ENCODE measurements at regions not wholly inside any gene's neighbourhood (a gene's known extent, or its start where the extent isn't known, plus 50 kb on each side); places are given as distances from the start of the nearest gene placed in this dataset.

DNA sequence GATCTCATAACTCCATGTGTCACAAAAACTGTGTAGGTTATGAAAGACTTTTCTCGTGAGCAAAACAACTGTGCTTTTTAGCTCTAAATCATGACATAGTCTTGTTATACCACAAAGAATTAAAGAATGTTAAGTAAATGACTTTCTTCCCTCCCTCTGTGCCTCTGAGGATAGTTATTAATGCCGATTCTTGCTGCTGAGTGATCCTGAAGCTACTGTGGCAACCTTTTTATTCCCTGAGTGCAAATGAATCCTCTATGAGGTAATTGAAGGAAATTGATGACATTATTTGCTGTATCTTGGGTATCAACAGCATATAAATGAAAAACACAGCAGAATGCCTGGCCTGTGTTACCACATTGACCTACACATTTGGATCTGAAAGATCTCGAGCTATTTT is 142.2 kb upstream of the HDAC9 start:
- TF ChIP-seq POLR2AphosphoS5 (IDR thresholded peaks at IDR 0.05; ENCODE audit: low read depth, low read length) (no peak), POLR2A (IDR thresholded peaks at IDR 0.05; ENCODE audit: low read depth, low read length) (no peak), SPI1 (IDR thresholded peaks at IDR 0.05; ENCODE audit: low read depth, low read length) (no peak), TAF1 (IDR thresholded peaks at IDR 0.05; ENCODE audit: low read depth, low read length) (no peak)

All from GM12891 (cell line).